ENCODE measurements at regions not wholly inside any gene's neighbourhood (a gene's known extent, or its start where the extent isn't known, plus 50 kb on each side); places are given as distances from the start of the nearest gene placed in this dataset.
A peak's percentile ranks its signal among the peaks of the same experiment; 100 is the strongest.

- DNase-seq (no peak), ATAC-seq (ENCODE audit: poor library complexity) (no peak)
- intact Hi-C loops (cut with DNase I) = no loop called here
Measured at GRCh38 chr18:76660571-76661192, 161.7 kb upstream of the ZNF236 start.

DNA sequence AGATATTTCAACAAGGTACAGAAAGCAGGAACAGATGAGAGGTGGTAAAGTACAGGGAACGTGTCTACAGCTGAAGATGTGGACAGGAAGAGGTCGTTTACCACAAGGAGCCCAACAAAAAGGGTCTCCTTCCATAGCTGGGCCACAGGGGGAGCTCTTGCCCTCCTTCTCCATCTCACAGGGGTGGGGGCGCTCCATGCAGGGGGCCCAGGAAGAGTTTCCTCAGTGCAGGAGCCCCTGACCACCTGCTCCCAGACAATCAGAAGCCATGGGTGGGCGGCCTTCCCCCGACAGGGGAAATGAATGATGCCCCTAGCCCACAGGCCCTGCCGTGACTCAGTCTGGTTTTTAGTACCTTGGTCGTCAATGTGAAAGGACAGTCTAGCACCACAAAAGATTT lies 163.6 kb upstream of the ZNF516 start:
- ATAC-seq (ENCODE audit: poor library complexity) (no peak), DNase-seq (no peak)
- intact Hi-C loops (cut with DNase I) = no loop called here

DNA sequence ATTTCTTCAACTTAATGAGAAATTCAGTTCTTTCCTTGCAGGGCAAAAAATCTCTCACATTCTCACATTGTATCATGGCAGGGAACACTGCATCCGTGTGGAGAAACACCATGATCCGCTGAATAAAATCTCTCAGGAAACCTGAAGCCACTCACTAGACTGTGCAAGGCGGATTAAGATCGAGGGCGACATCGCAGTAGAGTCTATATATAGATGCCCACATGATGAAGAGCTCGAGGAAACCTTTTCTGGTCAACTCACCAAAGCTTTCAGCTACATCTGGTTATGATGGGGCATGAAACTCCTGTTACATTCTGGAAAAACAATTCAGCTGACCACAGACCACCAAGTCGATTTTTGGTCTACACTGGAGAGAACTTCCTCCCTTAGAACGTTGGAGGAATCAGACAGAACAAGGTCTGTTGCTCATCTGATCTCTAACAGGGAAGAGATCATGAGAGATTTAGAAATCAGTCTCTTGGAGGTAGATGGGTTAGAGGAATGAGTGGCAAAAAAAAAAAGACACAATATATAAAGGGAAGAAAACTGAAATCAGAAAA lies 162.9 kb upstream of the ZNF516 start:
- no peak for DNase-seq
- no peak for ATAC-seq (ENCODE audit: poor library complexity)
- intact Hi-C loops (cut with DNase I) = no loop called here

DNA sequence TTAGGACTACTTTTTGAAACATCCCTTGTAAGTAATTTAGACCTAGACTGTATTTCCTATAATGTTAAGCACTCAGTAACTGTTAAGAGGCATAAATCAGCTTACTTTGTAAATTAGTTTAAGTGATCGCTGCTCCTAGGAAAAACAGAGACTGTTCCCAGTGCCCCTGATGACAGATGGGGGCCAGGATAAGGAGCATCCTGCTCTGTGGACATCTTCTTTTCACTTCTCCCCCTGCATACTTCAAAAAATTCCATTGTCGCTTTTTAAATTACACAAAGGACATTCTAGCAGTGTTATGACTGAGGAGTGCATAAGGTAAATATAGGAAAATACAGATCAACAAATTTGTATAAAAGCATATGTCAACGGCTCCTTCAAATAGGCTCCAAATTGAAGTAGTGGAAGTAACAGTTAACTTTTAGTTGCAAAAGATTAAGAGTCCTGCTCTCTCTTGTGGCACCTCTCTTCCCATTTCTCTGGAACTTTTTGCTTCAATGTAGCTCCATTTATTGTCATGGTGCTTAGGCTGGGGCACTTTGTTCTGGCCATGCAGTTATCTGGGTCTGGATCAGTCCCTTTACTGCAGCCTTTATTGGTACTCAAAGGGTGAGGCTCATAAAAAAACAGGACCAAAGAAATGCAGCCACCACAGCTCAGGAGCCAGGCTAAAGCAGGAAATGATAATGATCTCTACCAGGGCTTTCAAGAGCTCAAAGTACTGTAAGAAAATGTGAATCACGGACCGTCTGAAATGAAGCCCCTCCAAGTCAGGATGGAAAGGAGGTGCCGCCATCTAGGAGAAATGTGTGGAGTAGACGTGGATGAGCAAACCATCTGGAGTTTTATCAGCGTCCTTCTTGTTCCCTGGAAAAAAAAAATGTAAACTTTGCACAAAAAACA lies 162.1 kb upstream of the ZNF516 start:
- no peak for ATAC-seq (ENCODE audit: poor library complexity)
- no peak for DNase-seq
- intact Hi-C loops (cut with DNase I) = no loop called here

GRCh38 chr18:76654577-76654976 lies 159.5 kb upstream of the ZNF516 start:
- no peak for DNase-seq
- intact Hi-C loops (cut with DNase I) = no loop called here
- no peak for ATAC-seq (ENCODE audit: poor library complexity)

DNA sequence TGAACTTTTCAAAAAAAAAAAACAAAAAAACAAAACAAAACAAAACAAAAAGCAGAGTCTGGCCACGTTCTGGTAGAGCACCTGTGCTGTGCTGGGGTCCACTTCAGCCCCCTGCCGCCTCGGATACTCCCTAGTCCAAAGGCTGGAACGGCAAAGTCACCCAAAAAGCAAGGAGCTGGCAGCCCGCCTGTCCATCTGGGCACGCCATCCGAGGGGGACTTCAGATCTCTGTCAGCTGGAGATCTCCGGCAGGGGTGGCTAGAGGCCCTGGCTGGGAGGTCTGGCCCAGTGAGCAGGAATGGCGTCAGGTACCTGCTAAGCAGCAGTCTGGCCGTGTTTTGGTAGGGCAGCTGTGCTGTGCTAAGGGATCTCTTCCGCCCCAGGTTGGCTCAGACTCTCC lies 152.3 kb upstream of the ZNF516 start:
- ATAC-seq (ENCODE audit: poor library complexity) (no peak), DNase-seq (no peak)
- intact Hi-C loops (cut with DNase I) = no loop called here

- intact Hi-C loops (cut with DNase I) = no loop called here
- DNase-seq = no peak
- no peak for ATAC-seq (ENCODE audit: poor library complexity)
Measured at GRCh38 chr18:76644580-76644979, 149.5 kb upstream of the ZNF516 start.

- intact Hi-C loops (cut with DNase I) = no loop called here
- DNase-seq (no peak), ATAC-seq (ENCODE audit: poor library complexity) (no peak)
Measured at GRCh38 chr18:76643996-76644395, 149.0 kb upstream of the ZNF516 start.

DNA sequence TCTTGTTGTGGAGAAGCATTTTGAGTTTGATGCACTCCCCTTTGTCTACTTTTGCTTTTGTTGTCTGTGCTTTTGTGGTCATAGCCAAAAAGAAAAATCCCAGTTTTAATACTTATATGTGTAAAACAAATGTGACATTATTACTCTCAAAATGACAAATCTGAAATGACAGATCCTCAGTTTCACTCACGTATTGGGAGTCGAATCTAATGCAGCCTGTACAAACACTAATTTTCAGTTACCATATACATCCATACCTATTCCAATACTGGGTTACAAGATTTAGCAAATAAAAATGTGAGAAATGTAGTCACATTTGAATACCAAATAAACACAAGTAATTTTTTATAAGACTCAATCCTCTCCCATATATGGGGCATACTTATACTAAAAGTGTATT lies 148.2 kb upstream of the ZNF516 start:
- no peak for DNase-seq
- no peak for ATAC-seq (ENCODE audit: poor library complexity)
- intact Hi-C loops (cut with DNase I) = no loop called here

GRCh38 chr18:76640438-76640837 lies 145.4 kb upstream of the ZNF516 start:
- DNase-seq (no peak), ATAC-seq (ENCODE audit: poor library complexity) (no peak)
- intact Hi-C loops (cut with DNase I) = no loop called here

GRCh38 chr18:76634564-76634963 lies 139.5 kb upstream of the ZNF516 start:
- ATAC-seq (ENCODE audit: poor library complexity) = no peak
- intact Hi-C loops (cut with DNase I) = no loop called here
- DNase-seq = no peak

GRCh38 chr18:76633588-76634269 lies 138.7 kb upstream of the ZNF516 start:
- ATAC-seq (ENCODE audit: poor library complexity) (no peak), DNase-seq (no peak)
- intact Hi-C loops (cut with DNase I) = no loop called here

DNA sequence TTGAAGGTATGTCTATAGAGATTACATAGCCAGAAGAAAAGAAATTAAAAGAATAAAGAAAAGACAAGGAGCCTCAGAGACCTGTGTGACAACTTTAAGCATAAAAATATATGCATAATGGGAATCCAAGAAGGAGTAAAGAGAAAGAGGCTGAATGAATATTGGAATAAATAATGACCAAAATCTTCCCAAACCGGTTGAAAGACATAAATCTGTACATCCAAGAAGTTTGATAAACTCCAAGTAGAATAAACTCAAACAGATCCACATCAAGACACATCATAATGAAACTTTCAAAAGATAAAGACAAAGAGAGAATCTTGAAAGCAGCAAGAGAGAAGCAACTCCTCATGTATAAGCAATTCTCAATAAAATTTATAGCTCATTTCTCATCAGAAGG lies 132.4 kb upstream of the ZNF516 start:
- intact Hi-C loops (cut with DNase I) = no loop called here
- ATAC-seq (ENCODE audit: poor library complexity) (no peak), DNase-seq (no peak)

GRCh38 chr18:76626991-76627390 lies 131.9 kb upstream of the ZNF516 start:
- no peak for ATAC-seq (ENCODE audit: poor library complexity)
- intact Hi-C loops (cut with DNase I) = no loop called here

GRCh38 chr18:76622651-76623050 lies 127.6 kb upstream of the ZNF516 start:
- intact Hi-C loops (cut with DNase I) = no loop called here
- DNase-seq (no peak), ATAC-seq (ENCODE audit: poor library complexity) (no peak)

More at GRCh38 chr18:76626991-76627390, 131.9 kb upstream of the ZNF516 start:
- no peak for DNase-seq

DNA sequence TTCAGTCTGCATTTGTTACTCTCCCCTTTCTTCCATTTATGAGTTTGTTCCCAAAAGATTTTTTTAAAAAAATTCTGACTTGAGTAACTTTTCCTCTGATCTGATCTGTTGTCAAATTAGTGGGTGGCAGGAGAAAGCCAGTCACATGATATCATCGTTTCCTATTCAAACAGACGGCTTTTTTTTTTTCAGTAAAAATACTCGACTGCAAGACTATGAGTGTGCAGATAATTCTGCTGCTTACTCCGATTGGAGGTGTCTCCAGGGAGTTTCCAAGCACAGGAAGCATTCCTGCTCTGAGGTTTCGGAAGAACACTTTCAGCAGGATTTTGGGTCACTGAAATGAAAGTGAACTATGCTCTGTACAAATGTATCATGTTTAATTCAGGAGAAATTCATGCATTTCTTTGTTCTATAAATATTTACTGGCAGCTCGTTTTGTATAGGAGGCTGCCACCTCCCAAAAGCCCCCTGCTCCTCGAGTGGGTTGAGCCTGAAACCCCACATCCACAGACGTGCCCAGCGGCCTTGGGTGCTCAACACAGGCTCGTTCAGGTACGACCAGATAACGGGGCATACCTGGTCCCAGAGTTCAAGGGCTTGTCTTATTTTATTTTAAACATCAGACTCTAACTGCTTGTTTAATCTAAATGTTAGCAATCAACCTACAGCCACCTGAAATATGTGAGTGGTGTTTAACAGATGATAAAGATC lies 126.9 kb upstream of the ZNF516 start:
- no peak for DNase-seq

DNA sequence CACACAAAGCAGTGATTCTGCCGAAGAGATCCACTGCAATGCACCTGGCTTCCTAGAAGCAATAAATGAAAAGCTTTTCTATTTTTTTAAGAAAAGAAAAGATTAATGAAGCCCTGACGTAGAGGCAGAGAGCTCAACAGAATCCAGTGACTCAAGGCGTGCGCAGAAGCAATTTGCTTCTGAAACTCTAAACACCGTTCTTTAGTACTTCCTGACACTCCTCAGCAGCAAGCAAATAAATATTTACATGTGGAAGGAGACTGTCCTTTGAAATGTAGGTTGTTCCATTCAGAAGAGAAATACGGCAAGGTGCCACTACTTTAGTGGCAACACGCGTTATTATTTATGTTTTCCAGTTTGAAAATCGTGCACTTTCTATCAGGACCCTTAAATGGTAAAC lies 126.2 kb upstream of the ZNF516 start:
- intact Hi-C loops (cut with DNase I) = no loop called here
- ATAC-seq (ENCODE audit: poor library complexity) = no peak
- no peak for DNase-seq

More for the DNA sequence above, 126.9 kb upstream of the ZNF516 start:
- no peak for ATAC-seq (ENCODE audit: poor library complexity)
- intact Hi-C loops (cut with DNase I) = no loop called here

- DNase-seq = peak; percentile 87
Measured at GRCh38 chr18:76620321-76621170, 125.5 kb upstream of the ZNF516 start.

More at GRCh38 chr18:76620321-76621170, 125.5 kb upstream of the ZNF516 start:
- intact Hi-C loops (cut with DNase I) = no loop called here
- peak; percentile 93 for ATAC-seq (ENCODE audit: poor library complexity)
